GM13976 (cell line): ENCODE measurements at regions not wholly inside any gene's neighbourhood (a gene's known extent, or its start where the extent isn't known, plus 50 kb on each side); places are given as distances from the start of the nearest gene placed in this dataset.

Experiments
- DNase-seq: peaks from one replicate; pipeline ENCODE4 v3.0.0; 2012; ENCODE audit warnings: low spot score
- in situ Hi-C: fragments of 300-500 bp; cut with MboI; formaldehyde crosslinking; loops from one replicate; pipeline ENCODE4 v1.12.0; 2022; ENCODE audit warnings: low sequenced_read_pairs, mixed read lengths, inconsistent platforms; ENCODE audit not compliant: unreplicated experiment
- TF ChIP-seq, protein P1 (sequence below): IDR thresholded peaks from 2 replicates; pipeline ENCODE4 v1.5.1; 2012; ENCODE audit warnings: borderline replicate concordance, mild to moderate bottlenecking; ENCODE audit not compliant: insufficient read depth; ENCODE audit errors: extremely low read depth, missing control alignments, control extremely low read depth

DNA sequence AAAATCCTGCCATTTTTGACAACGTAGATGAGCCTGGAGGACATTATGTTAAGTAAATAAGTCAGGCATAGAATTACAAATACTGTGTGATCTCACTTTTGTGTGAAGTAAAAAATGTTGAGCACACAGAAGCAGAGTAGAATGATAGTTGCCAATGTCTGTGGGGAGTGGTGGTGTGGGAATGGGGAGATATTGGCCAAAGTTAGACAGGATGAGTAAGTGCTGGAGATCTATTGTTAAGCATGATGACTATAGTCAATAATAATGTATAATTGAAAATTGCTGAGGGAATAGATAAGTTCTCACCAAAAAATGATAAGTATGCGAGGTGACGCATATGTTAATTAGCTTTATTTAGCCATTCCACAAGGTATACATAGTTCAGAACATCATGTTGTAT is 92.0 kb downstream of the GPR85 start:
- TF ChIP-seq, protein P1, sequence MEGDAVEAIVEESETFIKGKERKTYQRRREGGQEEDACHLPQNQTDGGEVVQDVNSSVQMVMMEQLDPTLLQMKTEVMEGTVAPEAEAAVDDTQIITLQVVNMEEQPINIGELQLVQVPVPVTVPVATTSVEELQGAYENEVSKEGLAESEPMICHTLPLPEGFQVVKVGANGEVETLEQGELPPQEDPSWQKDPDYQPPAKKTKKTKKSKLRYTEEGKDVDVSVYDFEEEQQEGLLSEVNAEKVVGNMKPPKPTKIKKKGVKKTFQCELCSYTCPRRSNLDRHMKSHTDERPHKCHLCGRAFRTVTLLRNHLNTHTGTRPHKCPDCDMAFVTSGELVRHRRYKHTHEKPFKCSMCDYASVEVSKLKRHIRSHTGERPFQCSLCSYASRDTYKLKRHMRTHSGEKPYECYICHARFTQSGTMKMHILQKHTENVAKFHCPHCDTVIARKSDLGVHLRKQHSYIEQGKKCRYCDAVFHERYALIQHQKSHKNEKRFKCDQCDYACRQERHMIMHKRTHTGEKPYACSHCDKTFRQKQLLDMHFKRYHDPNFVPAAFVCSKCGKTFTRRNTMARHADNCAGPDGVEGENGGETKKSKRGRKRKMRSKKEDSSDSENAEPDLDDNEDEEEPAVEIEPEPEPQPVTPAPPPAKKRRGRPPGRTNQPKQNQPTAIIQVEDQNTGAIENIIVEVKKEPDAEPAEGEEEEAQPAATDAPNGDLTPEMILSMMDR, result no peak
- no peak for DNase-seq
- in situ Hi-C loops, result no loop called here

DNA sequence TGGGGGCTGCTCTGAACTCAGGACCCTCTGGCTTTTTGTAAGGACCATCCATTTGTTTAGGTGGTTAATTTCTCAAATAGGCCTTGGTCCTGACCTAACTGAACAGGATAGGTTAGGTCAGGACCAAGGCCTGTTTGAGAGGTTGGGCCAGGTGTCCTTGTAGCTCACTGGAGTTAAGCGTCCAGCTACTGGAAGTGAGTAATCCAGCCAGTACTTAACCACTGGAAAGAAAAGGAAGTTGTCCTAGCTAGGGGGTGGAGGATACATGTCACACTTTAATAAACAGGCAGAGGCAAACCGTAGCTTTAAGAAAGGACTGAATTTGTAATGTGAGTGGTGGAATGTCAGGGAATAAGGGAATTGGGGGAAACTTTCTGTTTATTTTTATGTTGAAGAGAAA is 96.0 kb downstream of the GPR85 start:
- no peak for DNase-seq
- in situ Hi-C loops, result no loop called here

DNA sequence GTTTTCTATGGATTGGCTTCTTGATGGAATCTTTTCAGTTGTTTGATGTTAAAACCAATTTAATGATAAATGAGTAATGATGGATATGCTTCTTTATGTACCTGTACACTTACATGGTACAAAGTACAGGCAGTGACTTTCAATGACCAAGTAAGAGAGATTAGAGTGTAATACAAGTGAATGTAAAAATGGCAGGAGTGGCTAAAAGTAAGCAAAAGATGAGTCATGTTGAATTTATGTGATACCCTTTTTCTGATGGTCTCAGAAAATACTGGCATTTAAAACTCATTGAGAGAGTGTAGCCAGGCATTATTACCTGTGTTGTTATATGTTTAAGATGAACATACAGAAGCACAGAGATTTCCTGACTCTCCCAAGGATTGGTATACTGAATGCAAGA is 97.1 kb downstream of the GPR85 start:
- in situ Hi-C loops, result no loop called here
- no peak for DNase-seq
- TF ChIP-seq, protein P1, result no peak

More for the DNA sequence above, 96.0 kb downstream of the GPR85 start:
- TF ChIP-seq, protein P1, result no peak

DNA sequence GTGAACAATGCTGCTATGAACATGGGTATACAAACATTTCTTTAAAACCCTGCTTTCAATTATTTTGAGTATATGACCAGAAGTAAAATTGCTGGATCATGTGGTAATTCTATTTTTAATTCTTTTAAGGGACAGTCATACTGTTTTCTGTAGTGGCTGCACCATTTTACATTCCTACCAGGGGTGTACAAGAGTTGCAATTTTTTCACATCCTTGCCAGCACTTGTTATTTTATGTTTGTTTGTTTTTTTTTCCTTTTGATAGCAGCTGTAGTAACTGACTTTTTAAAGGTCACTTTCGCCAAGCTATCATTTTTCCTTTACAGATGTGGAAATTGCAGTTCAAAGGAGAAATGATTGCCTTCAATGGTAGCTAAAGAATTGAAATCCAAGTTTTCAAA is 99.5 kb downstream of the GPR85 start:
- no peak for DNase-seq
- in situ Hi-C loops, result no loop called here
- TF ChIP-seq, protein P1, result no peak

DNA sequence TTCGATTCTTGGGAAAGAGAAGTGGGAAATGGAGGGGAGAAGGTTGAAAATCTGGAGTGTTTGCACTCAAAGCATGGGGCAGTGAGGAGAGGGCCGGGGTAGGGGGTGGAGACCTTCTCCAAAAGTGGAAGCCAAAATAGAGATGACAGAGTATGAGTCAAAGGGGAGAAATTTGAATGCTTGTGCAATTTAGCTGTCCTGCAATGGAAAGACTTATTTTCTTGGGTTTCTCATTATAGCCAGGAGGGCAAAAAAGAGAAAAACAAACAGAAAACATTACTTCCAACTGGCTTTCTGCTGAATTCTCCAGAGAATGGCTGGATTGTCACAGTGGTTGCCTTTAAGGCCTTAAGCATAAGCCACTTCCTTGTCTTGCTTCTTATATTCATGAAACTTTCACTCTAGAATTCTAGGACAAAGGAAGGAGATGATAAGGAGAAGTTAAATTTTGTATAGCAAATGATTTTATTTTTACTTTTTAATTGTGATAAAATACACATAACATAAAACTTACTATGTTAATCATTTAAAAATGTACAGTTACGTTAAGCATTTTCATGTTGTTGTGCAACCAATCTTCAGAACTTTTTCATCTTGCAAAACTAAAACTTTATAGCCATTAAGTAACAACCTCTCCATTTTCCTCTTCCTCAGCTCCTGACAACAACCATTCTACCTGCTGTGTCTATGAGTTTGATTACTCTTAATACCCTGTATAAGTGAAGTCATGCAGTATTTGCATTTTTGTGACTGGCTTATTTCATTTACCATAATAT is 100.2 kb downstream of the GPR85 start:
- DNase-seq, result no peak
- in situ Hi-C loops, result no loop called here
- TF ChIP-seq, protein P1, result no peak

DNA sequence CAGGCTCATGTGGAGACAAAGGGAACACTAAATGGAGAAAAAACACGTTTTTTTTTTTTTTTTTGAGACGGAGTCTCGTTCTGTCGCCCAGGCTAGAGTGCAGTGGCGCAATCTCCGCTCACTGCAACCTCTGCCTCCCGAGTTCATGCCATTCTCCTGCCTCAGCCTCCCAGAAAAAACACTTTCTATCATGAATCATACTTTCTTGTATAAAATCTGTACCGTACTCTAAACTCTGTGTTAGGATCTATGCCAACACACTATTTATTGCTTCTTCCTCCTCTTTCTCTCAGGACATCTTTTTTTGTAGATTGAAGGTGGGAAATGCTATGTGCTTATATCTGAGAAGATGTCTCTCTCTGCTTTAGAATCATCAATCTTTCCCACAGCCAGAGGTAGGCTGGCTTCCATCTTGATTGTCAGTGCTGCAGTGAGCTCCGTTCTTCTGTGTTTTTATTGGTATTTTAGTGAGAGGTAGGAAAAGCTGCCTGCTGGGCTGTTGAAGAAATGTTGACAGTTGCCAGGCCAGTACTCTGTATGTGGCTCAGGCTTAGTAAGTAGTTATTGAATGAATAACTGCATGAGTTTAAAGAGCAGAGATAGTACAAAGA is 101.1 kb downstream of the GPR85 start:
- TF ChIP-seq, protein P1, result no peak
- DNase-seq, result no peak
- in situ Hi-C loops, result no loop called here
